ENCODE measurements at regions not wholly inside any gene's neighbourhood (a gene's known extent, or its start where the extent isn't known, plus 50 kb on each side); places are given as distances from the start of the nearest gene placed in this dataset.

DNA sequence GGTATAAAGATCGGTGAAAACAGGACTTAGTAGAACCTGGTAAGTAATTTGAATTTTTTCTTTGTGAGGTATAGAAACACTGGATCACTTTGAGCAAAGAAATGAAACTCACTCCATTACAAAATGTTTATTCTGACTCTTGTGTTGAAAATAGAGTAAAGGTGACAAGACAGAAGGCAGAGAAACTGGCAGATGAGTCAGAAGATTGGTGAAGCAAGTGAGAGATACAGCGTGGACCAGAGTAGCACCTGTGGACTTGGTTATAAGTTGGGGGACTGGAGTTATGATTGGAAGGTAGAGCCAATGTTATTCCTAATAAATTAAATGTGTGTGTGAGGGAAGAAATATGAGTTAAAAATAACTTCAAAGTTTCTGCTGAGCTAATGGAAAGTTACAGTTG, 620.9 kb downstream of the ZWINT start:
- TF ChIP-seq, protein P1, sequence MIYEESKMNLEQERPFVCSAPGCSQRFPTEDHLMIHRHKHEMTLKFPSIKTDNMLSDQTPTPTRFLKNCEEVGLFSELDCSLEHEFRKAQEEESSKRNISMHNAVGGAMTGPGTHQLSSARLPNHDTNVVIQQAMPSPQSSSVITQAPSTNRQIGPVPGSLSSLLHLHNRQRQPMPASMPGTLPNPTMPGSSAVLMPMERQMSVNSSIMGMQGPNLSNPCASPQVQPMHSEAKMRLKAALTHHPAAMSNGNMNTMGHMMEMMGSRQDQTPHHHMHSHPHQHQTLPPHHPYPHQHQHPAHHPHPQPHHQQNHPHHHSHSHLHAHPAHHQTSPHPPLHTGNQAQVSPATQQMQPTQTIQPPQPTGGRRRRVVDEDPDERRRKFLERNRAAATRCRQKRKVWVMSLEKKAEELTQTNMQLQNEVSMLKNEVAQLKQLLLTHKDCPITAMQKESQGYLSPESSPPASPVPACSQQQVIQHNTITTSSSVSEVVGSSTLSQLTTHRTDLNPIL (CRISPR knock-in tag; IDR thresholded peaks at IDR 0.05; ENCODE audit: low read depth), result no peak
- TF ChIP-seq ZFP3 (CRISPR knock-in tag; IDR thresholded peaks at IDR 0.05) (no peak), SNAI2 (CRISPR knock-in tag; IDR thresholded peaks at IDR 0.05) (no peak), BACH2 (CRISPR knock-in tag; IDR thresholded peaks at IDR 0.05; ENCODE audit: borderline replicate concordance) (no peak)
- TF ChIP-seq, protein P2, sequence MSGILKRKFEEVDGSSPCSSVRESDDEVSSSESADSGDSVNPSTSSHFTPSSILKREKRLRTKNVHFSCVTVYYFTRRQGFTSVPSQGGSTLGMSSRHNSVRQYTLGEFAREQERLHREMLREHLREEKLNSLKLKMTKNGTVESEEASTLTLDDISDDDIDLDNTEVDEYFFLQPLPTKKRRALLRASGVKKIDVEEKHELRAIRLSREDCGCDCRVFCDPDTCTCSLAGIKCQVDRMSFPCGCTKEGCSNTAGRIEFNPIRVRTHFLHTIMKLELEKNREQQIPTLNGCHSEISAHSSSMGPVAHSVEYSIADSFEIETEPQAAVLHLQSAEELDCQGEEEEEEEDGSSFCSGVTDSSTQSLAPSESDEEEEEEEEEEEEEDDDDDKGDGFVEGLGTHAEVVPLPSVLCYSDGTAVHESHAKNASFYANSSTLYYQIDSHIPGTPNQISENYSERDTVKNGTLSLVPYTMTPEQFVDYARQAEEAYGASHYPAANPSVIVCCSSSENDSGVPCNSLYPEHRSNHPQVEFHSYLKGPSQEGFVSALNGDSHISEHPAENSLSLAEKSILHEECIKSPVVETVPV (CRISPR knock-in tag; IDR thresholded peaks at IDR 0.05), result no peak
